Activated naive CD8-positive, alpha-beta T cell treated with anti-CD3 and anti-CD28 coated beads for 36 hours (primary cell): ENCODE measurements at regions not wholly inside any gene's neighbourhood (a gene's known extent, or its start where the extent isn't known, plus 50 kb on each side); places are given as distances from the start of the nearest gene placed in this dataset.

ENCODE experiments used
- DNase-seq: peaks from one replicate; pipeline ENCODE4 v3.0.0; 2021
- H3K27ac Mint-ChIP-seq: one replicate; pipeline ENCODE4 v1.8.0; 2022; ENCODE audit warnings: mild to moderate bottlenecking, moderate library complexity, mixed read lengths
- H3K27me3 Mint-ChIP-seq: one replicate; pipeline ENCODE4 v1.8.0; 2022; ENCODE audit warnings: mild to moderate bottlenecking, mixed read lengths
- H3K36me3 Mint-ChIP-seq: one replicate; pipeline ENCODE4 v1.8.0; 2021; ENCODE audit warnings: mild to moderate bottlenecking, mixed read lengths
- H3K4me1 Mint-ChIP-seq: one replicate; pipeline ENCODE4 v1.8.0; 2021; ENCODE audit warnings: mixed read lengths
- H3K4me3 Mint-ChIP-seq: one replicate; pipeline ENCODE4 v1.8.0; 2022; ENCODE audit warnings: mild to moderate bottlenecking, moderate library complexity, mixed read lengths
- H3K9me3 Mint-ChIP-seq: one replicate; pipeline ENCODE4 v1.8.0; 2022; ENCODE audit warnings: mixed read lengths

- H3K4me3 Mint-ChIP-seq = no peak overlapping the region
These were observed 186.4 kb downstream of the RNF152 start for GRCh38 chr18:61706276-61706915.

GRCh38 chr18:61703508-61703907 lies 189.3 kb downstream of the RNF152 start:
- Mint-ChIP-seq H3K27me3 (peaks cover 8% of the 10 kb centered on the region), H3K4me3 (no peak overlapping the region), H3K9me3 (no peaks in the 10 kb centered on the region), H3K27ac (no peak overlapping the region), H3K4me1 (no peaks in the 10 kb centered on the region), H3K36me3 (no peaks in the 10 kb centered on the region)
- no peak for DNase-seq

More at GRCh38 chr18:61706276-61706915, 186.4 kb downstream of the RNF152 start:
- Mint-ChIP-seq H3K4me1 (no peaks in the 10 kb centered on the region), H3K27me3 (peaks cover 8% of the 10 kb centered on the region), H3K27ac (no peak overlapping the region), H3K9me3 (no peaks in the 10 kb centered on the region), H3K36me3 (no peaks in the 10 kb centered on the region)
- DNase-seq = no peak

GRCh38 chr18:61702007-61702406 lies 190.8 kb downstream of the RNF152 start:
- no peak overlapping the region for H3K4me3 Mint-ChIP-seq
- no peak for DNase-seq
- H3K27me3 Mint-ChIP-seq = peaks cover 4% of the 10 kb centered on the region
- no peaks in the 10 kb centered on the region for H3K36me3 Mint-ChIP-seq
- H3K4me1 Mint-ChIP-seq = no peaks in the 10 kb centered on the region
- H3K27ac Mint-ChIP-seq = no peak overlapping the region
- no peaks in the 10 kb centered on the region for H3K9me3 Mint-ChIP-seq

- H3K36me3 Mint-ChIP-seq = no peaks in the 10 kb centered on the region
- H3K27me3 Mint-ChIP-seq = peaks cover 4% of the 10 kb centered on the region
- H3K27ac Mint-ChIP-seq = no peak overlapping the region
- no peak for DNase-seq
- H3K9me3 Mint-ChIP-seq = no peaks in the 10 kb centered on the region
- no peaks in the 10 kb centered on the region for H3K4me1 Mint-ChIP-seq
- no peak overlapping the region for H3K4me3 Mint-ChIP-seq
These were observed 193.3 kb downstream of the RNF152 start for GRCh38 chr18:61699397-61700110.

- DNase-seq = no peak
- H3K27me3 Mint-ChIP-seq = peaks cover 4% of the 10 kb centered on the region
- H3K27ac Mint-ChIP-seq = no peak overlapping the region
- no peaks in the 10 kb centered on the region for H3K36me3 Mint-ChIP-seq
- no peaks in the 10 kb centered on the region for H3K9me3 Mint-ChIP-seq
- no peaks in the 10 kb centered on the region for H3K4me1 Mint-ChIP-seq
- H3K4me3 Mint-ChIP-seq = no peak overlapping the region
These were observed 195.4 kb downstream of the RNF152 start for GRCh38 chr18:61697306-61697909.

- no peaks in the 10 kb centered on the region for H3K4me1 Mint-ChIP-seq
These were observed 198.6 kb downstream of the RNF152 start for GRCh38 chr18:61694236-61694635.

GRCh38 chr18:61690418-61691138 lies 202.2 kb downstream of the RNF152 start:
- no peak overlapping the region for H3K4me3 Mint-ChIP-seq
- no peaks in the 10 kb centered on the region for H3K36me3 Mint-ChIP-seq
- H3K4me1 Mint-ChIP-seq = no peaks in the 10 kb centered on the region
- H3K27me3 Mint-ChIP-seq = peaks cover 14% of the 10 kb centered on the region
- H3K9me3 Mint-ChIP-seq = no peaks in the 10 kb centered on the region
- no peak overlapping the region for H3K27ac Mint-ChIP-seq
- no peak for DNase-seq

More at GRCh38 chr18:61694236-61694635, 198.6 kb downstream of the RNF152 start:
- no peak overlapping the region for H3K27ac Mint-ChIP-seq
- no peak overlapping the region for H3K4me3 Mint-ChIP-seq
- no peaks in the 10 kb centered on the region for H3K9me3 Mint-ChIP-seq
- no peaks in the 10 kb centered on the region for H3K36me3 Mint-ChIP-seq
- peaks cover 5% of the 10 kb centered on the region for H3K27me3 Mint-ChIP-seq
- DNase-seq = no peak

- Mint-ChIP-seq H3K9me3 (no peaks in the 10 kb centered on the region), H3K36me3 (no peaks in the 10 kb centered on the region), H3K27ac (no peak overlapping the region), H3K4me1 (no peaks in the 10 kb centered on the region), H3K27me3 (peaks cover 18% of the 10 kb centered on the region), H3K4me3 (no peak overlapping the region)
- no peak for DNase-seq
These were observed 205.5 kb downstream of the RNF152 start for GRCh38 chr18:61687317-61687716.

GRCh38 chr18:61683856-61684255 lies 209.0 kb downstream of the RNF152 start:
- Mint-ChIP-seq H3K36me3 (peaks cover 2% of the 10 kb centered on the region), H3K9me3 (peaks cover 7% of the 10 kb centered on the region), H3K27ac (no peak overlapping the region), H3K27me3 (peaks cover 13% of the 10 kb centered on the region), H3K4me3 (no peak overlapping the region), H3K4me1 (no peaks in the 10 kb centered on the region)
- DNase-seq = no peak

- Mint-ChIP-seq H3K4me3 (no peak overlapping the region), H3K27me3 (peaks cover 4% of the 10 kb centered on the region), H3K36me3 (peaks cover 2% of the 10 kb centered on the region), H3K27ac (no peak overlapping the region), H3K4me1 (no peaks in the 10 kb centered on the region), H3K9me3 (peaks cover 11% of the 10 kb centered on the region)
- DNase-seq = no peak
These were observed 211.7 kb downstream of the RNF152 start for GRCh38 chr18:61681065-61681464.

GRCh38 chr18:61679836-61680235 lies 213.0 kb downstream of the RNF152 start:
- peaks cover 11% of the 10 kb centered on the region for H3K9me3 Mint-ChIP-seq
- no peak overlapping the region for H3K4me3 Mint-ChIP-seq
- peaks cover 2% of the 10 kb centered on the region for H3K36me3 Mint-ChIP-seq
- H3K27me3 Mint-ChIP-seq = peaks cover 4% of the 10 kb centered on the region
- no peaks in the 10 kb centered on the region for H3K4me1 Mint-ChIP-seq
- no peak for DNase-seq
- H3K27ac Mint-ChIP-seq = no peak overlapping the region

- DNase-seq = no peak
- Mint-ChIP-seq H3K9me3 (peaks cover 11% of the 10 kb centered on the region), H3K4me3 (no peak overlapping the region), H3K27ac (no peak overlapping the region), H3K27me3 (peaks cover 19% of the 10 kb centered on the region), H3K4me1 (no peaks in the 10 kb centered on the region), H3K36me3 (peaks cover 2% of the 10 kb centered on the region)
These were observed 215.3 kb downstream of the RNF152 start for GRCh38 chr18:61677435-61677970.

GRCh38 chr18:61676773-61677434 lies 215.9 kb downstream of the RNF152 start:
- no peak for DNase-seq
- H3K4me1 Mint-ChIP-seq = no peaks in the 10 kb centered on the region
- H3K27me3 Mint-ChIP-seq = peaks cover 25% of the 10 kb centered on the region
- H3K9me3 Mint-ChIP-seq = peaks cover 11% of the 10 kb centered on the region
- no peak overlapping the region for H3K4me3 Mint-ChIP-seq
- peaks cover 2% of the 10 kb centered on the region for H3K36me3 Mint-ChIP-seq
- no peak overlapping the region for H3K27ac Mint-ChIP-seq

GRCh38 chr18:61669320-61669719 lies 223.5 kb downstream of the RNF152 start:
- Mint-ChIP-seq H3K27me3 (peaks cover 33% of the 10 kb centered on the region), H3K36me3 (no peaks in the 10 kb centered on the region), H3K4me3 (no peak overlapping the region), H3K4me1 (no peaks in the 10 kb centered on the region), H3K9me3 (no peaks in the 10 kb centered on the region), H3K27ac (no peak overlapping the region)
- no peak for DNase-seq
